KMS-11 (cell line): ENCODE measurements at regions not wholly inside any gene's neighbourhood (a gene's known extent, or its start where the extent isn't known, plus 50 kb on each side); places are given as distances from the start of the nearest gene placed in this dataset.

Experiments
- H2AFZ ChIP-seq: fragments of 200-600 bp; sonication (generic); 2 replicates; pipeline ENCODE4 v1.6.1; 2016; ENCODE audit warnings: antibody characterized with exemption, mixed run types, low read depth
- H3K27ac ChIP-seq: fragments of 200-600 bp; sonication (generic); 2 replicates; pipeline ENCODE4 v1.6.1; 2016; ENCODE audit warnings: mild to moderate bottlenecking, mixed run types
- H3K27me3 ChIP-seq: fragments of 200-600 bp; sonication (generic); 2 replicates; pipeline ENCODE4 v1.6.1; 2017; ENCODE audit warnings: mild to moderate bottlenecking, low read depth, mixed run types, moderate library complexity; ENCODE audit not compliant: insufficient read depth
- H3K36me3 ChIP-seq: fragments of 200-600 bp; sonication (generic); 2 replicates; pipeline ENCODE4 v1.6.1; 2017; ENCODE audit warnings: mild to moderate bottlenecking, mixed run types; ENCODE audit not compliant: insufficient read depth
- H3K4me1 ChIP-seq: fragments of 200-600 bp; sonication (generic); 2 replicates; pipeline ENCODE4 v1.6.1; 2016; ENCODE audit warnings: mild to moderate bottlenecking, low read depth, mixed run types; ENCODE audit not compliant: poor library complexity, severe bottlenecking
- H3K4me2 ChIP-seq: fragments of 200-600 bp; sonication (generic); 2 replicates; pipeline ENCODE4 v1.7.0; 2016; ENCODE audit warnings: mild to moderate bottlenecking, mixed run types
- H3K4me3 ChIP-seq: fragments of 200-600 bp; sonication (generic); IDR thresholded peaks from 2 replicates; pipeline ENCODE4 v1.6.1; 2017; ENCODE audit warnings: low read depth, low read length, mixed read lengths; ENCODE audit not compliant: insufficient read depth
- H3K79me2 ChIP-seq: fragments of 200-600 bp; sonication (generic); 2 replicates; pipeline ENCODE4 v1.6.1; 2016; ENCODE audit warnings: low read depth, mixed run types; ENCODE audit not compliant: insufficient read depth
- H3K9ac ChIP-seq: fragments of 200-600 bp; sonication (generic); 2 replicates; pipeline ENCODE4 v1.6.1; 2016; ENCODE audit warnings: mild to moderate bottlenecking, mixed run types
- H4K20me1 ChIP-seq: fragments of 200-600 bp; sonication (generic); 2 replicates; pipeline ENCODE4 v1.6.1; 2016; ENCODE audit warnings: mild to moderate bottlenecking, mixed run types; ENCODE audit not compliant: insufficient read depth
- TF ChIP-seq, protein P1 (sequence below): fragments of 200-600 bp; sonication (generic); conservative IDR thresholded peaks from 2 replicates; pipeline ENCODE4 v1.6.1; 2017; ENCODE audit warnings: low read depth, mild to moderate bottlenecking, antibody characterized with exemption, low read length, moderate library complexity, mixed read lengths

DNA sequence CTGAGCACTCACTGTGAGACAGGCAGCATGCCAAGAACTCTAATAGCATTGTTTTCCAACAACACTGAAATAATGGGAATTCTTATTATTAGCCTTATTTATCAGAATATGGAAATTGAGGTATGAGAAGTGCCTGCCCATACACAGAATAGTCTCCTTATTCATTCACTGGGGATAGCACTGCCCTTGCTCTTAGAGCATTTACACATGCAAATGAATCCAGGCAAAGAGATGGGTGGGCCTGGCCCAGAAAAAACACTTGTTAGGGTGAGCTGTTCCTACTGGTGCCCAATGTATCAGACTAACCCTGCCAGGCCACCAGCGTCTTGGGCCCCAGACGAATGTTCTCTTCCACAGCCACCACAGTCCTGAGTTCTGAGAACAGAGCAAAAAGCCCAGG, 112.9 kb downstream of the TUBA3C start:
- TF ChIP-seq, protein P1, sequence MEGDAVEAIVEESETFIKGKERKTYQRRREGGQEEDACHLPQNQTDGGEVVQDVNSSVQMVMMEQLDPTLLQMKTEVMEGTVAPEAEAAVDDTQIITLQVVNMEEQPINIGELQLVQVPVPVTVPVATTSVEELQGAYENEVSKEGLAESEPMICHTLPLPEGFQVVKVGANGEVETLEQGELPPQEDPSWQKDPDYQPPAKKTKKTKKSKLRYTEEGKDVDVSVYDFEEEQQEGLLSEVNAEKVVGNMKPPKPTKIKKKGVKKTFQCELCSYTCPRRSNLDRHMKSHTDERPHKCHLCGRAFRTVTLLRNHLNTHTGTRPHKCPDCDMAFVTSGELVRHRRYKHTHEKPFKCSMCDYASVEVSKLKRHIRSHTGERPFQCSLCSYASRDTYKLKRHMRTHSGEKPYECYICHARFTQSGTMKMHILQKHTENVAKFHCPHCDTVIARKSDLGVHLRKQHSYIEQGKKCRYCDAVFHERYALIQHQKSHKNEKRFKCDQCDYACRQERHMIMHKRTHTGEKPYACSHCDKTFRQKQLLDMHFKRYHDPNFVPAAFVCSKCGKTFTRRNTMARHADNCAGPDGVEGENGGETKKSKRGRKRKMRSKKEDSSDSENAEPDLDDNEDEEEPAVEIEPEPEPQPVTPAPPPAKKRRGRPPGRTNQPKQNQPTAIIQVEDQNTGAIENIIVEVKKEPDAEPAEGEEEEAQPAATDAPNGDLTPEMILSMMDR = no peak
- Histone ChIP-seq H3K36me3 (no peaks in the 10 kb centered on the region), H3K79me2 (no peaks in the 10 kb centered on the region), H2AFZ (no peak overlapping the region), H3K4me2 (no peak overlapping the region), H3K4me3 (no peak overlapping the region), H3K27ac (no peak overlapping the region), H3K4me1 (no peaks in the 10 kb centered on the region), H4K20me1 (no peaks in the 10 kb centered on the region), H3K9ac (no peak overlapping the region), H3K27me3 (no peaks in the 10 kb centered on the region)

DNA sequence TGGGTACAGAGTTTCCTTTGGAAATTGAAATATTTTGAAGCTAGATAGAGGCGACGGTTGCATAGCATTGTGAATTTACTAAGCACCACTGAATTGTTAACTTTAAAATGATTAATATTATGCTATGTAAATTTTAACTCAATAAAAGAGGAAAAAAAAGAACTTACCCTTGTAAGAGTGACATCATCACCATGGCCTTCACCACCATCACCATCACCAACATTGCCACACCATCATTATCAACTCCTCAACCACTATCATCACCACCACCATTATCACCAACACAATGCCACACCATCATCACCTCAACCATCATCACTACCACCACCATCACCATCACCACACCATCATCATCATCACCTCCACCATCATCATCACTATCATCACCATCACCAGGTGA, 113.9 kb downstream of the TUBA3C start:
- Histone ChIP-seq H4K20me1 (no peaks in the 10 kb centered on the region), H3K27me3 (no peaks in the 10 kb centered on the region), H3K27ac (no peak overlapping the region), H3K79me2 (no peaks in the 10 kb centered on the region), H3K4me3 (no peak overlapping the region), H3K4me1 (no peaks in the 10 kb centered on the region), H3K36me3 (no peaks in the 10 kb centered on the region), H2AFZ (no peak overlapping the region), H3K9ac (no peak overlapping the region), H3K4me2 (no peak overlapping the region)
- TF ChIP-seq, protein P1 = no peak

DNA sequence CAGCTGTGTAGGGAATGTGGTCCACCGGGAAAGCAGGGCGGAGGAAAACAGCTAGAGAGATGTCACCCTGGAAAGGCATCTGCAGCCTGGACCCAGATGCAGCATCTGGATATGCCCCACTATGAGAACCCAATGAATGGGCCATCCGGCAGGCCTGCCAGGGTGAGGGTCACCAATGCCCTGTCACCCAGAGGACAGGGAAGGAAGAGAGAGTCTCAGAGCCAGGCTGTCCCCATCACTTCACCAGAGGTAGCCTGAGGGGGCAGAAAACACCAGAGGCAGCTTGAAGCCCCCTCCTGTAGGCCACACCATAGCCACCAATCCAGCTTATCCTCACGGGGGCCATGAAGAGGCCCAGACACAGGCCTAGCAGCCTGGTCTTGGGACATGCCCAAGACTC, 118.8 kb downstream of the TUBA3C start:
- H4K20me1 ChIP-seq = no peaks in the 10 kb centered on the region
- H3K27me3 ChIP-seq = no peaks in the 10 kb centered on the region
- H3K9ac ChIP-seq = no peak overlapping the region
- H3K4me1 ChIP-seq = no peaks in the 10 kb centered on the region
- H3K27ac ChIP-seq = no peak overlapping the region
- H3K79me2 ChIP-seq = no peaks in the 10 kb centered on the region
- TF ChIP-seq, protein P1 = no peak
- no peaks in the 10 kb centered on the region for H3K36me3 ChIP-seq
- H3K4me3 ChIP-seq = no peak overlapping the region
- no peak overlapping the region for H2AFZ ChIP-seq
- no peak overlapping the region for H3K4me2 ChIP-seq

DNA sequence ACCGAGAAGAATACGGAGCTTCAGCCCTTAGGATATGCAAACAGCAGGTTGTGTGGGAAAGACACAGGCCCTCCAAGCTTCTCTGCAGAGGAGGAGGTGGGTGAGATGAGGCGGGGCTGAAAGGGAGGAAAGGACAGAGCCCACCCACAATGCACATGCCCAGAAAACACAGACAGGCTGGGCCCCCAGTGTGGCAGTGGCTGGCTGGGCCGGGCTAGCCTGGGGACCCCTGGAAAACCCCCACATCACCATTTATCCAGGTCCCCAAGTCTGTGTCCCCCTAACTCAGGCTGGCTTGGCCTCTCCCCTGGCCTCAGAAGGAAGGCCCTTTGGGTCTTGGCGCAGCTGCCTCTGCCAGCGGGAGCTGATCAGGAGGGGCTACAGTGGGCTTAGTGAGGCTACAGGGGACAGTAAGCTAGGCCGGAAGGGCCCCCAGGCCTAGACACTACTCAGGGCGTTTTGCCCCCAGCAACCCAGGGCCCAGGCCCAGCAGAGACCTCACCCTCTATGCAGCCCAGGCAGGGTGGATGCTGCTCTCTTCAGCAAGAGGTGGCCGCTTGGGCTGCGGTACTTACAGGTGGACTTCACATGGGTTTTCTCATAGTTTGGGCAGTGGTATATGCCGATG, 119.5 kb downstream of the TUBA3C start:
- Histone ChIP-seq H3K27me3 (no peaks in the 10 kb centered on the region), H3K27ac (no peak overlapping the region), H3K36me3 (no peaks in the 10 kb centered on the region), H2AFZ (no peak overlapping the region), H3K9ac (no peak overlapping the region), H3K4me1 (no peaks in the 10 kb centered on the region), H3K79me2 (no peaks in the 10 kb centered on the region), H3K4me3 (no peak overlapping the region), H4K20me1 (no peaks in the 10 kb centered on the region), H3K4me2 (no peak overlapping the region)
- TF ChIP-seq, protein P1 = no peak
